Femur (tissue), 1 donor: ENCODE measurements at regions not wholly inside any gene's neighbourhood (a gene's known extent, or its start where the extent isn't known, plus 50 kb on each side); places are given as distances from the start of the nearest gene placed in this dataset.

ENCODE experiments used
- DNase-seq: peaks from one replicate; pipeline ENCODE4 v3.0.0-alpha.2; 2017

GRCh38 chr16:51445250-51445649, 294.2 kb upstream of the SALL1 start:
- no peak for DNase-seq

DNA sequence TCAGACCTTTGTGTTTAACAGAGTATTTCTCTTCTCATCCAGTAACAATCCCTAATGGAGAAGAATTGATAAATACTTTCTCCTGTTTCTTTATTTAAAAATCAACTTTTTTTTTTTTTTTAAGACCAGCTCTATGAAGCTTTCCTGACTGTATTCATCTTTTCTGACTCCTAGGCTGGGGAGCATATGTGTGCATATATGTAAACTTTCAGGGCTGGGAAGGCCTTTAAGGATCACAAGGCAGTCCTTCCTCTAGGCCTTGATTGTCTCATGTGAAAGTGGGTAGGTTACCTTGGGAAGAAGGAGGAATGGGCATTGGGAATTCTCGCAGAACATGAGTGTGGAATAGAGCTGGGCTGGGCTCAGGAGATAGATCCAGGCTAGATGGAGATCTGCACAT, 292.9 kb upstream of the SALL1 start:
- DNase-seq, result no peak

- DNase-seq, result no peak
Observed at GRCh38 chr16:51442141-51442870, 291.2 kb upstream of the SALL1 start.

- DNase-seq, result no peak
Observed at GRCh38 chr16:51440131-51440889, 289.2 kb upstream of the SALL1 start.

DNA sequence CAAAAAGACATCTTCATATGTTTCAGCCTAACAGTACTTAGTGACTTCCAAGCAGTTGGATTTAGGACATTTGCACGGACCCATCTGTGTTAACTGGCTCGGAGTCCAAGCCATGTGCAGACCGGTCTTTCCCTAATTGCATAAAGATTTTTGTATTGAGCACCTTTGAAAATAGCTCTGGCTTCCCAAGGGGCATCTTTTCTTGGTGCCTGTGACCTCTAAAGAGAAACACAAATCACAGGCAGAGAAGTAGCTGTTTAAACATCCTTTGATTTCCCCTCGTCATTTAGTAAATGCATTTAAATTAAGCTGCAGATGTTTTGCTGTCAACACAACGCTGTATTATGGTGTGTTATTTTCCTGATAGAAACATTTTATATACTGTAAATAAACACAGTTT, 288.2 kb upstream of the SALL1 start:
- no peak for DNase-seq

DNA sequence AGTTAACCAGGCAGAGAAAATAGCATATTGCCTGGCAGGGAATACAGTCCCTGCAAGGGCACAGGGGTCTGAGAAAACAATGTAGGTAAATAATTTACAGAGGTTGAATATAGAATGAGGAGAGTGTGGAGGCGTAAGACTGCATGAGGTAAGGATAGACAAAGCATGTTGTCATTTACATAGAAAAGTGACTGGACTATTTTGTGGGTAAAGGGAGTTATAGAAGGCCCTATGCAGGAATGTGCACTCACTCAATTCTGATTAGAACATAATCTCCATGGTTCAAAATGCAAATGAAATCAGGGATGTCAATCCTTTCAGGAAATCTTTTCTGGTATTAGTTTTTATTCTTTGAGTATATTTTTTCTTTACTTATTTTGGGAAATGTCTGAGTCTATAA, 285.7 kb upstream of the SALL1 start:
- DNase-seq, result no peak

DNA sequence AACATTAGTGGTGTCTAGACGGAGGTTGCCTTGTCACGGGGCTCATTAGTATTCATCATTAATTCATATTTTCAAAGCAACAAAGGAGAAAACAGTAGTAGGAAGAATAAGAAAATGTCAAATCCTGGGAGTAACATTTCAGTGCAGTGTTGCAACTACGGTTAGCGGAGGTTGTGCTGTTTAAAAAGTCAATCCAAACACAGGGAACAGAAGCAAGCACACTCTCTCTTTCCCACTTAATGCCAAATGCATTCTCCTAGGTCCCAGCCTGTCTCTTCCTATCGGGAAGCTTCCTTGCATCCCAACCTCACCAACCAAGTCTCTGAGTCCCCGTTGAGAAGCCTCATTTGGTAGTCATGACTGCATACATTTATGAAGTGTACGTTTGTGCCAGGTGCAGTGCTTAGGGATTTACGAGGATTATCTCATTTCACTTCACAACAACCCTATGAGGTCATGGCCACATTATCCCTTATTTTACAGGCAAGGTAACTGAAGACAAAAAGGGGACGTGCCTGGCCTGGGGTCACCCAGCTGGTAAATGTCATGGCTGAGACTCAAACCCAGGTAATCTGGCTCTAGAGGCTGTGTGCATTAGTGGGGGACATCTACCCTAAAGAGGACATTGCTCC, 283.6 kb upstream of the SALL1 start:
- DNase-seq, result no peak

- no peak for DNase-seq
Observed at GRCh38 chr16:51433599-51433998, 282.5 kb upstream of the SALL1 start.

DNA sequence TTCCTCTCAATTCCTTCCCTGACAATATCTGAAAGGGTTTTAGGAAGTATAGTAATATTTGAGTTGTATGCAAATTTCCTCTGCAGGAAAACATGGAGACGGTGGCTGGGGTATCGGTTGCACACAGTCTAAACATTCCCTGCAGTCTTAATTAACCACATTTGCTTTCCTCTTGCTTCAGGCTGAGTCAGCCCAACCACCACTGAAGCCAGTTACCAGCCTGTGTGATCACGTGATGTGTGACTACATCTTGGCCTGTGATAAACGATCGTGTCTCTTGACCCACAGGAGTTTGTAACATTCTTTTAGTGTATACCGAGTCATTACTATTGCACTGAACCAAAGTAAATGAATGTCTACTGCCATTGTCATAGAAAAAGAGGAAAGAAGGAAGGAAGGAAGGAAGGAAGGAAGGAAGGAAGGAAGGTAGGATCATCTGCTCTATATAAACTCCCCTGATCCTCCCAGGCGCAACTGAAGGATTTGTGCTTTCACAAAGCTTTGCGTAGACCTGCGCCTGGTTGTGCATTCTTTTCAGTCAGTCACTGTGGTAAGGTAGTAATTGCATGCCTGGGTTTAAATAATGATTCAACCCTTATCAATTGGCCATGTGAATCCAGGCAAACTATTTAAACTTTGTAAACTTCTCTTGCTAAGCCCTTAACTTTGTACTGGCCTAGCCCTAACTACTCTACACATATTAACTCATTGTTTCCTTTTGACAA, 280.6 kb upstream of the SALL1 start:
- DNase-seq, result peak; percentile 21

- DNase-seq, result no peak
Observed at GRCh38 chr16:51430716-51431369, 279.8 kb upstream of the SALL1 start.

DNA sequence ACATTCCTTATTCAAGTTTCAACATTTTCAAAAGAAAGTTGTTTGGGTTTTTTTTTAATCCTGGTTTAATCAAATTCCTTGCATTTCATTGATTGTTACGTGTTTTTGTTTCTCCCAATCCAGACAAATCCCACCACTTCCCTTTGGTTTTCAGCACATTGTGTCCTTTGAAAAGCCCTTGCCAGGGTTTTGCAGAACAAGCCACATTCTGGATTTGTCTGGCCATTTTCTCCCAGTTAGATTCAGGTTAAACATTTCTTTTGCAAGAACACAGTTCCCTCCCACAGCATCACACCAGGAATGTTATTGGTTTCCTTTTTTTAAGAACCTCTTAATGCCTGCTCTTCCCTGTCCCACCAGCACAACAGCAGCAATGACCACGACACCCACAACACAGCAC, 278.0 kb upstream of the SALL1 start:
- no peak for DNase-seq

DNA sequence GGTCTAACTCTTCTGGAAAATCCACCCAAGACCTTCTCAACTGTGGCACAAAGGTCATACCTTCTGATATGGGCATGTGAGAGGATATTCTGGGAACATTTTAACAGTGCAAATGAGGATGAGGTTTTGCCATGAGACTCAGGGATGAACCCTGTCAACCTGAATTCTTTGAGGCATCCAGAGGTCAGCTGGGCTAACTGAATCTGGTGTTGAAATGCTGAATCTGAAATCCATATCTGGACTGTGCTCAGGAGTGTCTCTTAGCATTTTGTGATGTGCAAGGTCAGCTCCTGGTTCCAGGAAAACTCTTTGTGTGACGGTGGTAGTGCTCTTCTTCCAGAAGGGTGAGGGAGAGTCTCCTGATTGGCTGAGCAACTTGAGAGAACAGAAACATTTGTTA, 276.0 kb upstream of the SALL1 start:
- no peak for DNase-seq

DNA sequence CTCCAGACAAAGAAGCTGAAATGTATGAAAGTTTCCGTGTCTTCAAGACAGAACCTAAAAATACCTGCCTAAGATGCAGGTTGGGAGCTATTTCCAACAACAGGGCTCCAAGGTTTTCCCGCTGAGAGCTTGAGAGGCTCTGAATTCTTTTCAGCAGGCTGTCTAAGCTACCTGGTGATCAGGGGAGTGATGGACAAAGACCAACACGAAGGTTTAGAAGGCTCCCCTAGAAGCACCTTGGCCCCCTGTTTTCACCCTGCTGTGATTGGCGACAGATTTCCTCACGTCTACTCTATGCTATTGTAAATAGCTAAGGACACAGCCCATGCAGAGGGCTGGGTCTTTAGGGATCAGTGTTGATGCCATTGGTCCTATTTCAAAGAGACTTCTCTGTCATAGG, 275.2 kb upstream of the SALL1 start:
- no peak for DNase-seq

GRCh38 chr16:51420247-51420646, 269.2 kb upstream of the SALL1 start:
- DNase-seq, result no peak

- DNase-seq, result no peak
Observed at GRCh38 chr16:51419768-51420167, 268.7 kb upstream of the SALL1 start.

- no peak for DNase-seq
Observed at GRCh38 chr16:51418258-51418657, 267.2 kb upstream of the SALL1 start.

- DNase-seq, result no peak
Observed at GRCh38 chr16:51416926-51417325, 265.9 kb upstream of the SALL1 start.

DNA sequence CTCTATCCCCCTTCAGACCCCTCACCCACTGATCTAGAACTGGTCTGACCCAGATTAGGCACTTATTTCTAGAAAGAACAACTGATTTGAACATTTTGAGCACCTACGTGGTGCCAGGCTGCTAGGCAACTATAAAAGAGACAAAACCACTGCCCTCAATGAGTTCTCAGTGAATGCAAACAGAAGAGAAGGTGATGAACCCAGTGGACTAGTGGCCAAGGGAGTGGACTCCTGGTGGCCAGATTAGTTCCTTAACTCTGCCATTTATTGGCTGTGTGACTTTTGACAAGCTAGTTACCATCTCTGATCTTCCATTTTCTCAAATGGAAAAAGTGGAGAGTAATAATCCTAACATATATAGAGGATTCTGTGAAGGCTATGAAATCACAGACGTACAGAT, 259.1 kb upstream of the SALL1 start:
- DNase-seq, result no peak

DNA sequence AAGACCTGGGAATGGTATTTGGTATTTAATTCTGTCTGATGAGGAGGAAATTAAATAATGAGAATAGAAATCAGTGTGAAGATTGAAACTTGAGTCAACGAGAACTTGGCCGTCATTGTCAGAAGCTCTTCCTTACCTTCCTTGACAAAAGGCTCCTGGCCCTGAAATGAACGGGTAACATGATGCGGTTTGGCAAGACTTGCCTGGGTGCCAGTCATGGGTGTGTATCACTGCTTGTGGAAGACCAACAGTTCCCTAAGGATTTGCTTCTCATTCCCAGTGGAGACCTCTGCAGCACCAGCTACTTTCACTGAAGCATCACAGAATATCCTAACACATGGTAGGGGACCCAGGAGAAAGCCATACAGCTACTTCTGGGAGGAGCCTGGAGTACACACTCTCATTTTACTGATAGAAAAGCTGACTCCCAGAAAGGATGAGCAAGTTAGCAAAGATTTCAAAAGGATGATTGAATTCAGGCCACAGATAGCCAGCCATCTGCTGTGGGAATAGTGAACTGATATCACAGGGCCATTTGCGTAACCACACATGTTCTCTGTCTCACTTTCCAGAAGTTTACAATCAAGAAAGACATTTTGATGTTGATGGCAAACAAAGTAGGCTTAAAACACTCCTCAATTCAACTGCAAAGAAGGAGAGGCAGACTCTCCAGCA, 258.1 kb upstream of the SALL1 start:
- no peak for DNase-seq

DNA sequence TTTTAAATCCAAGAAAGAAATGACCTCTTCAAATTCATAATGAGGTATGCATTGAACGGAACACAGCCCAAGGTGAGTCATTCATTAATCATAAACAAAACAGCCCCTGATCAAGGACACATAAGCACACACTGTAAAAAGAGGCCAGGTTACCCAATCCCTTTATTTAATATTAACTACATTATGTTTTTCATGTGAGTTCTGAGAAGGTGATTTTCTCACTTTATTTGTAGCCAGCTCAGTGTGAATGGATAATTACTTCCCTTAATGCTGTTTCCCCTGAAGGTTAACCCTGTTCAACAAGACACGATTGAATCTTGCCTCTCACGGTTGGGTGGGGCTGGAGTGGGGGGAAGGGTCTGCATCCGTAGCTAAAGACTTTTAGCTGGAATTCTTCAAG, 257.3 kb upstream of the SALL1 start:
- DNase-seq, result no peak

DNA sequence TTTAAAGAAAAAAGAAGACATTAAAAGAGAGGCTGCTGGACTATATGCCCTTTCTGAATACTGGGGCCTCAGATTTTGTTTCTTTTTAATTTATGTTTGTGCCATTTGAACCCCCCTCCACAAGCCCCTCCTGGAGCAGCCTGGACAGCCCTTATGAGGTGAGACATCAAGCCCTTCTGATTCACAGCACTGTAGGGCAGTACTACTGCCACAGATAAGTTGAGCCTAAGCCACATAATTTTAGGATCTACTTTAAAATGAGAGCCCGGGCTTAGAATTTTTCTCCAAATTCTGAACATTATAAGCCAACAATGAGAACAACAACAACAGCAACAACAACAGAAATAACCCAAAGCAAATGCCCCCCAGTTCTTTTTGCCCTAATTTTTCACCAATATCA, 256.9 kb upstream of the SALL1 start:
- no peak for DNase-seq

DNA sequence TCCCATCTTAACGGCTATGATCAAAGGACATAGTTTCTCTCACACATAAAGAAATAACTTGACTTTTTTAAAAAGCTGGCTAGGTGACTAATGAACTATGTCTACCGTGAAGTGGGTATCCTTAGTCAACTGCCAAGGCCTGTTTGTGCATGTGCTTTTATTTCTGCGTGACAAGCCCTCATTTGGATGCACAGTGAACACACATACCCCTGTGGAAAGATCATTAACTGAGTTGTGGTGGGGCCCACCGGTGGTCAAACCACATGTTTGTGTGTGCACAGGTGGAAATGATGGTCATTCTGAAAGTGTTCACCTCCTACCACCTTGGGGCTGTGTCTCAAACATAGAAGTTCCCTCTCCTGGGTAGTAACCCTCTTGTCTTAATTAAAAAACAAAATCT, 256.1 kb upstream of the SALL1 start:
- DNase-seq, result no peak
